ENCODE measurements at regions not wholly inside any gene's neighbourhood (a gene's known extent, or its start where the extent isn't known, plus 50 kb on each side); places are given as distances from the start of the nearest gene placed in this dataset.

- TF ChIP-seq, protein P1, sequence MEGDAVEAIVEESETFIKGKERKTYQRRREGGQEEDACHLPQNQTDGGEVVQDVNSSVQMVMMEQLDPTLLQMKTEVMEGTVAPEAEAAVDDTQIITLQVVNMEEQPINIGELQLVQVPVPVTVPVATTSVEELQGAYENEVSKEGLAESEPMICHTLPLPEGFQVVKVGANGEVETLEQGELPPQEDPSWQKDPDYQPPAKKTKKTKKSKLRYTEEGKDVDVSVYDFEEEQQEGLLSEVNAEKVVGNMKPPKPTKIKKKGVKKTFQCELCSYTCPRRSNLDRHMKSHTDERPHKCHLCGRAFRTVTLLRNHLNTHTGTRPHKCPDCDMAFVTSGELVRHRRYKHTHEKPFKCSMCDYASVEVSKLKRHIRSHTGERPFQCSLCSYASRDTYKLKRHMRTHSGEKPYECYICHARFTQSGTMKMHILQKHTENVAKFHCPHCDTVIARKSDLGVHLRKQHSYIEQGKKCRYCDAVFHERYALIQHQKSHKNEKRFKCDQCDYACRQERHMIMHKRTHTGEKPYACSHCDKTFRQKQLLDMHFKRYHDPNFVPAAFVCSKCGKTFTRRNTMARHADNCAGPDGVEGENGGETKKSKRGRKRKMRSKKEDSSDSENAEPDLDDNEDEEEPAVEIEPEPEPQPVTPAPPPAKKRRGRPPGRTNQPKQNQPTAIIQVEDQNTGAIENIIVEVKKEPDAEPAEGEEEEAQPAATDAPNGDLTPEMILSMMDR (conservative IDR thresholded peaks at IDR 0.05; ENCODE audit: low read length): no peak
- no peak for TF ChIP-seq EZH2phosphoT487 (IDR thresholded peaks at IDR 0.05; ENCODE audit: borderline replicate concordance, low read depth, low read length)
These were observed 310.1 kb downstream of the PRL start for GRCh38 chr6:21986703-21987102.
